ENCODE measurements at regions not wholly inside any gene's neighbourhood (a gene's known extent, or its start where the extent isn't known, plus 50 kb on each side); places are given as distances from the start of the nearest gene placed in this dataset.
"Not testable (repeated sequence)": the region's sequence is repeated elsewhere in the genome, so short reads cannot be mapped to it uniquely, and the experiment has no call there.

DNA sequence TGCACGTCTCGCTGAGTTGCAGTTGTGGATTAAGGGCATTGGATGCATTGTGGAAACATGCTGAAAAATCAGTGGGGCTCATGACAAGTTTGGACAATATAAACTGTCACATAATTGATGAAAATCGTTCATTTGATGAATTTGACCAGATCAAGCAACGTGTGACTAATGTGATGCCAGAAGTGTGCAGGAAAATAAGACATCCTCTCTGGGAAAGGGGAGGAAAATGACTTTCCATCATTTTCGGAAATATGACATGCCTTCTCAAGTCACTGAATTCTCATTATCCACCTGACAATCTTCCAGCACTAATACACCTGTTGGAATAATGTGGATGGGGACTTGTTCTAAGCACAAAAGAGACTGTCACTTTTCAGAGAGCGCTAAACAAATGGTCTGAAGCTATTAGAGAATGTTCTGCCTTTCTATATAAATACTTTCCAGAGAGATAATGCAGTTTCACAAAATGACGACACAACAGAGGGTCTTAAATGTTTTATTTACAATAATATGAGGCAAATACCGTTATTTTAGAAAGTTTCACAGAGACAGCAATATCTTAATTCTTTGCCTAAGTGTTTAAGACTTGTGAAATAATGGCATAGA, 1741.9 kb upstream of the RAG2 start:
- no peak overlapping the region for H3K9ac ChIP-seq
- H3F3A ChIP-seq (ENCODE audit: insufficient read depth): no peaks in the 10 kb centered on the region
- in situ Hi-C loops (cut with MboI): no loop called here
- no peaks in the 10 kb centered on the region for H3K36me3 ChIP-seq (ENCODE audit: low read depth)
- no peak for DNase-seq
- WGBS, 2 experiments (ENCODE audit: low coverage in 1 of 2, low lambda C conversion rate in 2 of 2, missing lambda C conversion rate in 2 of 2): 9 to 11% methylated on average over 8 of the region's 8 CpGs
- H3K27ac ChIP-seq: no peak overlapping the region
- H2AFZ ChIP-seq: no peak overlapping the region
- no peak overlapping the region for H3K4me3 ChIP-seq
- TF ChIP-seq EZH2 (IDR thresholded peaks at IDR 0.05; ENCODE audit: insufficient read depth, poor library complexity, severe bottlenecking): no peak
- no peak for TF ChIP-seq EZH2phosphoT487 (IDR thresholded peaks at IDR 0.05; ENCODE audit: insufficient read depth, low read depth)
- no peaks in the 10 kb centered on the region for H4K20me1 ChIP-seq (ENCODE audit: insufficient read depth)
- H3K27me3 ChIP-seq (replicated peaks; ENCODE audit: insufficient read depth): no peaks in the 10 kb centered on the region
- H3K79me2 ChIP-seq (ENCODE audit: insufficient read depth): no peaks in the 10 kb centered on the region
- no peaks in the 10 kb centered on the region for H3K4me1 ChIP-seq (ENCODE audit: insufficient read depth)
- H3K4me2 ChIP-seq (ENCODE audit: unreplicated experiment): no peak overlapping the region
- H3K9me3 ChIP-seq (ENCODE audit: low read depth): no peaks in the 10 kb centered on the region
- H3K9me2 ChIP-seq (ENCODE audit: insufficient read depth): no peaks in the 10 kb centered on the region

DNA sequence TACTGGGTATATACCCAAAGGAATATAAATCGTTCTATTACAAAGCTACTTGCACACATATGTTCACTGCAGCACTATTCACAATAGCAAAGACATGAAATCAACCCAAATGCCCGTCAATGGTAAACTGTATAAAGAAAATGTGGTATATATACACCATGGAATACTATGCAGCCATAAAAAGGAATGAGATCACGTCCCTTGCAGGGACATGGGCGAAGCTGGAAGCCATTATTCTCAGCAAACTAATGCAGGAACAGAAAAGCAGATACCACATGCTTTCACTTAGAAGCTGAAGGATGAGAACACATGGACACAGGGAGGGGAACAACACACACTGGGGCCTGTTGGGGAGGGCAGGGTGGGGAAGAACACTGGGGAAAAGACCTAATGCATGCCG, 1740.0 kb upstream of the RAG2 start:
- H3K4me3 ChIP-seq; H3F3A ChIP-seq (ENCODE audit: insufficient read depth); H4K20me1 ChIP-seq (ENCODE audit: insufficient read depth); H3K4me1 ChIP-seq (ENCODE audit: insufficient read depth); H2AFZ ChIP-seq; H3K79me2 ChIP-seq (ENCODE audit: insufficient read depth); H3K27ac ChIP-seq; H3K9me3 ChIP-seq (ENCODE audit: low read depth); in situ Hi-C loops (cut with MboI); H3K36me3 ChIP-seq (ENCODE audit: low read depth); H3K4me2 ChIP-seq (ENCODE audit: unreplicated experiment); DNase-seq; H3K27me3 ChIP-seq (replicated peaks; ENCODE audit: insufficient read depth); H3K9ac ChIP-seq; H3K9me2 ChIP-seq (ENCODE audit: insufficient read depth): not testable (repeated sequence)
- 11 to 17% methylated on average over 5 of the region's 5 CpGs for WGBS, 2 experiments (ENCODE audit: low coverage in 1 of 2, low lambda C conversion rate in 2 of 2, missing lambda C conversion rate in 2 of 2)

DNA sequence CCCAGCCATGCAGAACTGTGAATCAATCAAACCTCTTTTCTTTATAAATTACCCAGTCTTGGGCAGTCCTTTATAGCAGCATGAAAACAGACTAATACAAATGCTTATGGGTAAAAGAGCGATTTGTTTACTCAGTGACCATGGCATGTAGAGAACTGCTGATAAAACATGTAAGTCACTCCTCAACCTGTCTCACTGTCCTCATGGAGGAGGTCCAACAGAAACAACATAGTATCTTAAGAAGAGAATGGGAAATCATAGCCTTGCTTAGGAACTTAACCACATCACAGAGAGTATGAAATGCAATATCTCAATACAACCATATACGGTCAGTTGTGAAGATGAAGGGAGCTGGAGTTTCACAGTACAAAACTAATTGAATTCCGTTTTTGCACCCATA, 1734.0 kb upstream of the RAG2 start:
- no peaks in the 10 kb centered on the region for H3F3A ChIP-seq (ENCODE audit: insufficient read depth)
- no peaks in the 10 kb centered on the region for H3K79me2 ChIP-seq (ENCODE audit: insufficient read depth)
- no peak overlapping the region for H3K27ac ChIP-seq
- DNase-seq: no peak
- H3K36me3 ChIP-seq (ENCODE audit: low read depth): no peaks in the 10 kb centered on the region
- H3K4me1 ChIP-seq (ENCODE audit: insufficient read depth): no peaks in the 10 kb centered on the region
- H3K9me2 ChIP-seq (ENCODE audit: insufficient read depth): no peaks in the 10 kb centered on the region
- TF ChIP-seq EZH2 (IDR thresholded peaks at IDR 0.05; ENCODE audit: insufficient read depth, poor library complexity, severe bottlenecking) (no peak), EZH2phosphoT487 (IDR thresholded peaks at IDR 0.05; ENCODE audit: insufficient read depth, low read depth) (no peak)
- no peaks in the 10 kb centered on the region for H3K27me3 ChIP-seq (replicated peaks; ENCODE audit: insufficient read depth)
- 25 to 26% methylated on average over 3 of the region's 3 CpGs for WGBS, 2 experiments (ENCODE audit: low coverage in 1 of 2, low lambda C conversion rate in 2 of 2, missing lambda C conversion rate in 2 of 2)
- no peak overlapping the region for H3K4me3 ChIP-seq
- no peaks in the 10 kb centered on the region for H3K9me3 ChIP-seq (ENCODE audit: low read depth)
- in situ Hi-C loops (cut with MboI): no loop called here
- no peak overlapping the region for H2AFZ ChIP-seq
- no peak overlapping the region for H3K9ac ChIP-seq
- no peaks in the 10 kb centered on the region for H4K20me1 ChIP-seq (ENCODE audit: insufficient read depth)
- no peak overlapping the region for H3K4me2 ChIP-seq (ENCODE audit: unreplicated experiment)

DNA sequence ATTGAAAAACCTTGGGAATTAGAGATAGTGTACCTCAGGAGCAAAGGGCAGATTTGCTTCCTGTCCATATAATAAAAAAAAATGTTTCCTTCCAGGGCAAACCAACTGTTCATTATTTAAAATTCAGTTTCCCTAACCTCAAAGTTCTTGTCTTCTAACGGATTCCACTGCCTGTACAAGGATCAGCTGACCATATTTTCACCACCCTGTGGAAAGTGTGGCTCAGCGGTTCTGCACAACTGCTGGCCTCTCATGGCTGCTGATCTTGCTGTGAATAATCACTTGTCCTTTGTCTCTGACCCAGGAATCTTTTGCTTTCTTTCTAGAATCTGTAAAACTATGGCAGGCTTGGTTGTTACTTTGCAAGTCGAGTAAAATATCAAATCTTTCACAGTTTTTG, 1732.5 kb upstream of the RAG2 start:
- WGBS, 2 experiments (ENCODE audit: low coverage in 1 of 2, low lambda C conversion rate in 2 of 2, missing lambda C conversion rate in 2 of 2): 4 to 7% methylated on average over 3 of the region's 3 CpGs
- no peak for DNase-seq
- H3K36me3 ChIP-seq (ENCODE audit: low read depth): no peaks in the 10 kb centered on the region
- TF ChIP-seq EZH2 (IDR thresholded peaks at IDR 0.05; ENCODE audit: insufficient read depth, poor library complexity, severe bottlenecking): no peak
- TF ChIP-seq EZH2phosphoT487 (IDR thresholded peaks at IDR 0.05; ENCODE audit: insufficient read depth, low read depth): no peak
- H3K9ac ChIP-seq: no peak overlapping the region
- H3K79me2 ChIP-seq (ENCODE audit: insufficient read depth): no peaks in the 10 kb centered on the region
- H3K4me3 ChIP-seq: no peak overlapping the region
- H3K27ac ChIP-seq: no peak overlapping the region
- no peak overlapping the region for H3K4me2 ChIP-seq (ENCODE audit: unreplicated experiment)
- no peaks in the 10 kb centered on the region for H3F3A ChIP-seq (ENCODE audit: insufficient read depth)
- no peaks in the 10 kb centered on the region for H3K9me2 ChIP-seq (ENCODE audit: insufficient read depth)
- H2AFZ ChIP-seq: no peak overlapping the region
- H3K27me3 ChIP-seq (replicated peaks; ENCODE audit: insufficient read depth): no peaks in the 10 kb centered on the region
- no peaks in the 10 kb centered on the region for H3K4me1 ChIP-seq (ENCODE audit: insufficient read depth)
- H3K9me3 ChIP-seq (ENCODE audit: low read depth): no peaks in the 10 kb centered on the region
- no peaks in the 10 kb centered on the region for H4K20me1 ChIP-seq (ENCODE audit: insufficient read depth)
- in situ Hi-C loops (cut with MboI): no loop called here

All from GM23248 (cell line).